ENCODE measurements at regions not wholly inside any gene's neighbourhood (a gene's known extent, or its start where the extent isn't known, plus 50 kb on each side); places are given as distances from the start of the nearest gene placed in this dataset.
A peak's percentile ranks its signal among the peaks of the same experiment; 100 is the strongest.

DNA sequence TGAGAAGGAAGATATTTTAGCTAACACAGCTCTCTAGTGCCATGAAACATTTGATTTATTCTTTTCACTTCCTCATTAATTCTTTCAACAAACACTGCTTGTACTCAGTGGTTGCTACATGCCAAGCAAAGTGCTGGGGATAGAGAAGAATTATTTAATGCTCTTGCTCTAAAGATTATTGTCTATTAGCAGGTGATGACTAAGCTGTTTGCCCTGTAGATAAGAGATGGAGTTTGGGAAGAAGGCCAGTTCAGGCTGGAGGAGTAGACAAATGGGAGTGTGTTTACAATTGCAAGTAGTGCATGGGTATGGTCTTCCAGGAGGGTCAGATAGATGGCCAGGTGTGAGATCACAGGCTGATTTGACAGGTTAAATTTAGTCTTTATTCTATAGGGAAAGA is 99.8 kb upstream of the SEL1L start:
- TF ChIP-seq FOXP2 (optimal IDR thresholded peaks at IDR 0.05; ENCODE audit: borderline replicate concordance, extremely low read depth, extremely low read length, insufficient read depth) = no peak
- no peak for TF ChIP-seq TAF1 (IDR thresholded peaks at IDR 0.05; ENCODE audit: borderline replicate concordance, insufficient read depth, low read length)
- TF ChIP-seq SIN3A (IDR thresholded peaks at IDR 0.05; ENCODE audit: borderline replicate concordance, insufficient read depth, low read length) = no peak
- TF ChIP-seq POLR2AphosphoS5 (IDR thresholded peaks at IDR 0.05; ENCODE audit: low read depth, low read length) = no peak
- TF ChIP-seq, protein P1, sequence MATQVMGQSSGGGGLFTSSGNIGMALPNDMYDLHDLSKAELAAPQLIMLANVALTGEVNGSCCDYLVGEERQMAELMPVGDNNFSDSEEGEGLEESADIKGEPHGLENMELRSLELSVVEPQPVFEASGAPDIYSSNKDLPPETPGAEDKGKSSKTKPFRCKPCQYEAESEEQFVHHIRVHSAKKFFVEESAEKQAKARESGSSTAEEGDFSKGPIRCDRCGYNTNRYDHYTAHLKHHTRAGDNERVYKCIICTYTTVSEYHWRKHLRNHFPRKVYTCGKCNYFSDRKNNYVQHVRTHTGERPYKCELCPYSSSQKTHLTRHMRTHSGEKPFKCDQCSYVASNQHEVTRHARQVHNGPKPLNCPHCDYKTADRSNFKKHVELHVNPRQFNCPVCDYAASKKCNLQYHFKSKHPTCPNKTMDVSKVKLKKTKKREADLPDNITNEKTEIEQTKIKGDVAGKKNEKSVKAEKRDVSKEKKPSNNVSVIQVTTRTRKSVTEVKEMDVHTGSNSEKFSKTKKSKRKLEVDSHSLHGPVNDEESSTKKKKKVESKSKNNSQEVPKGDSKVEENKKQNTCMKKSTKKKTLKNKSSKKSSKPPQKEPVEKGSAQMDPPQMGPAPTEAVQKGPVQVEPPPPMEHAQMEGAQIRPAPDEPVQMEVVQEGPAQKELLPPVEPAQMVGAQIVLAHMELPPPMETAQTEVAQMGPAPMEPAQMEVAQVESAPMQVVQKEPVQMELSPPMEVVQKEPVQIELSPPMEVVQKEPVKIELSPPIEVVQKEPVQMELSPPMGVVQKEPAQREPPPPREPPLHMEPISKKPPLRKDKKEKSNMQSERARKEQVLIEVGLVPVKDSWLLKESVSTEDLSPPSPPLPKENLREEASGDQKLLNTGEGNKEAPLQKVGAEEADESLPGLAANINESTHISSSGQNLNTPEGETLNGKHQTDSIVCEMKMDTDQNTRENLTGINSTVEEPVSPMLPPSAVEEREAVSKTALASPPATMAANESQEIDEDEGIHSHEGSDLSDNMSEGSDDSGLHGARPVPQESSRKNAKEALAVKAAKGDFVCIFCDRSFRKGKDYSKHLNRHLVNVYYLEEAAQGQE (IDR thresholded peaks at IDR 0.05; ENCODE audit: insufficient read depth in 1 of 2, low read depth in 2 of 2, low read length in 2 of 2) = no peak

DNA sequence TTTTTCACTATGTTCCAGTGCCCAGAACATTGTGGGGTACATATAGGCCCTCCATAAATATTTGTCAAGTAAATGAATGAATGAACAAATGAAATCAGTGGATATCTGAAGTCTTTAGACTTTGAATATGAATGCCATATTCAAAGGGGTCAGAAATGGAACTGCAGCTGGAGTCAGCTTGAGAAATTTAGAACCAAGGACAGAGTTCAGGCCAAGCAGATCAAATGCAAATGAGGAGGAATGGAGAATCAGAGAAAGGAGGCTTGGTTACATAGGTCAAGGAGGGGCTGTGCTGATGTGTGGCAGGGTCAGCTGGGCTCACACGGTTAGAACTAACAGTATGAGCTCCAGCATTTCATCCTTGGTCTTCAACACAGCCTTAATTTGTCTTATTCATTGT is 104.0 kb upstream of the SEL1L start:
- no peak for TF ChIP-seq SIN3A (IDR thresholded peaks at IDR 0.05; ENCODE audit: borderline replicate concordance, insufficient read depth, low read length)
- TF ChIP-seq, protein P1 (IDR thresholded peaks at IDR 0.05; ENCODE audit: insufficient read depth in 1 of 2, low read depth in 2 of 2, low read length in 2 of 2) = 0 out of 4 replicates have a peak, but pooled peaks of 1 of the 2 experiments have one; percentile 24

DNA sequence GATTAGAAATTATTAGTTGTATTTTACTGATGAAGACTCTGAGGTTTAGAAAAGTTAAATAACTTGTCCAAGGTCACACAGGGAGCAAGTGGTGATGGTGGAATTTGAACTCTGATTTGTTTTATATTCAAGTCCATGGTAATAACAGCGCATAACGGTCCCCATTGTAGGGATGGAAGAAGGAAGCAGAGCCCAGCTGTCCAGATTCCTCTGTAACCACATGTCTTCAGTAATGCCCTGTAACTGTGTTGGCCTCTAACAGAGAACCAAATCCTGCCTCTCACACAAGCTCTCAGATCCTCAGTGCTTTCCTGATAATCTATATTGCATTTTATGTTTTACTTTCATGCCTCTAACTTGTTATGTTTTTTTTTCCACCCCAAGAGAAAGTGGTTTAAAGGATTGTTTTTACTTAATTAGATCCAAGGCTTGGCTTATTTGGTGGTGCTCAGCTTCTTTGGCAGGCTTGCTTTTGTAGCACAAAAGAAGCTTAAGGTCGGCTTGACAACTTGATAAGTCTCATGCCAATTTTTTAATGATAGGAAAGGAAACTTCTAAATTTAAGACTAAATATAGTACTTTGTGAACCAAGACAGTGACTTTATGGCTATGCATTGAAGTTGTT is 105.1 kb upstream of the SEL1L start:
- TF ChIP-seq TAF1 (IDR thresholded peaks at IDR 0.05; ENCODE audit: borderline replicate concordance, insufficient read depth, low read length) (no peak), FOXP2 (optimal IDR thresholded peaks at IDR 0.05; ENCODE audit: borderline replicate concordance, extremely low read depth, extremely low read length, insufficient read depth) (no peak)

DNA sequence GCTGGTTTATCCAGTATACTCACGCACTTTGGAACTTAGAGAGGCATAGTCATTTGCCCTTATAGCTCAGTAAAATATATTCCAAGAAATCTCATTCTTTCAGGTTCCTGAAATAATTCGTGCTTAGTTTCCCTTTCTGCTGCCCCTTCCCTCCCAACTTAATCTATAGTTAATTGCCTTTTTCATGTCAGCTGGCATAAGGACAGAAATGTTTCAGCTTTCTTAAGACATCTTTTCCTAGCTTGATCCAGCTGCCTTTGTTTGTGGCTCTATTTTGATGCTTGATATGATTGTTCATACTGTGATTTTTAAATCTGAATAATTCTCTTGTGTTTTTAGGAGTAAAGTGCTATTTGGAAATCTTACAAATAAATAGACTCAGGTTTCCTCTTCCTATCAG is 120.0 kb upstream of the SEL1L start:
- TF ChIP-seq, protein P1 (IDR thresholded peaks at IDR 0.05; ENCODE audit: insufficient read depth in 1 of 2, low read depth in 2 of 2, low read length in 2 of 2) = no peak
- no peak for TF ChIP-seq FOXP2 (optimal IDR thresholded peaks at IDR 0.05; ENCODE audit: borderline replicate concordance, extremely low read depth, extremely low read length, insufficient read depth)
- no peak for TF ChIP-seq POLR2AphosphoS5 (IDR thresholded peaks at IDR 0.05; ENCODE audit: low read depth, low read length)
- TF ChIP-seq TAF1 (IDR thresholded peaks at IDR 0.05; ENCODE audit: borderline replicate concordance, insufficient read depth, low read length) = no peak
- no peak for TF ChIP-seq SIN3A (IDR thresholded peaks at IDR 0.05; ENCODE audit: borderline replicate concordance, insufficient read depth, low read length)

DNA sequence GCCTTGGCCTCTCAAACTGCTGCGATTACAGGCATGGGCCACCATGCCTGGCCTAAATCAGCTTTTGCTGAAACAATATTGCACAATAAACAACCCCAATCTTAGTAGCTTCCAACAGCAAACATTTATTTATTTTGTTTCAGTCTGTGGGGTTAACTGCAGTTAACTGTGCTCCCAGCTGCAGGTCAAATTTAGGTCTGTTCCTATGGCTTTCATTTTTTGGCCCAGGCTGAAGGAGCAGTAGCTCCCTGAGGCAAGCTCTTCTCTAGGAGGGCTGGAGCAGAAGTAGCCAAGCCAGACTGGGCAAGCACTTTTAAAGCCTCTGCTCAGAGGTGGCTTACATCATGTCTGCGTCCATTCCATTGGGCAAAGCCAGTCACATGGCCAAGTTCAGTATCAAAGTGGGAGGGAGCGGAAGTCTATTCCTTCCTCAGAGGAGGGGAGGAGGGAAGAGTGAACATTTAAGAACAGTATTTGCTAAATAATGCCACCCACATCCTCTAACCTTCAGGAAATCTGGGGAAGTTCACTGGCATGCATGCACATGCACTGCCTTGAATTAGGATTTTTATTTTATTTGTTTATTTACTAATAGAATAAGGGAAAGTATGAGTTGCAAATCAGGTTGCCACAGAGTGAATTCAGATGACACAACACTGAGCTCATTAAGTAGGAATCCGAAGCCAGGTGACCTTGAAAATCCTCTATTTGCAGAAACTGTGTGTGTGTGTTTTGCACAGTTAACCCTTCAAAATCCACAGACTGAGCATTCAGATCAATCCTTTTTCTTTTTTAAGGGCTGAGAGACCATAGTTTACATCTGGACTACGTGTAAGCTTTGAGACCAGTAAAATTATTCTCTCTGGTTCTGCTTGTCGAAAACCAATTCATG is 122.0 kb upstream of the SEL1L start:
- TF ChIP-seq FOXP2 (optimal IDR thresholded peaks at IDR 0.05; ENCODE audit: borderline replicate concordance, extremely low read depth, extremely low read length, insufficient read depth) (no peak), POLR2AphosphoS5 (IDR thresholded peaks at IDR 0.05; ENCODE audit: low read depth, low read length) (no peak), SIN3A (IDR thresholded peaks at IDR 0.05; ENCODE audit: borderline replicate concordance, insufficient read depth, low read length) (no peak), TAF1 (IDR thresholded peaks at IDR 0.05; ENCODE audit: borderline replicate concordance, insufficient read depth, low read length) (no peak)
- TF ChIP-seq, protein P1 (IDR thresholded peaks at IDR 0.05; ENCODE audit: insufficient read depth in 1 of 2, low read depth in 2 of 2, low read length in 2 of 2) = no peak
